GM18507 (cell line): ENCODE measurements at regions not wholly inside any gene's neighbourhood (a gene's known extent, or its start where the extent isn't known, plus 50 kb on each side); places are given as distances from the start of the nearest gene placed in this dataset.

Source experiments
- DNase-seq: peaks from one replicate; pipeline ENCODE4 v3.0.0; 2011; ENCODE audit warnings: low read depth; ENCODE audit not compliant: insufficient read length; ENCODE audit errors: extremely low spot score
- FAIRE-seq: peaks from 2 replicates; lab custom pipeline; 2011; peaks lifted over from hg19 to GRCh38; lab: Jason Lieb, UNC

- DNase-seq: no peak
- FAIRE-seq: no peak
Measured at GRCh38 chr12:4074129-4074528, 199.4 kb upstream of the CCND2 start.

- DNase-seq (no peak), FAIRE-seq (no peak)
Measured at GRCh38 chr12:4069670-4070010, 196.4 kb upstream of the PARP11 start.

- DNase-seq (no peak), FAIRE-seq (no peak)
Measured at GRCh38 chr12:4068981-4069669, 195.9 kb upstream of the PARP11 start.

GRCh38 chr12:4064008-4064407 is 190.8 kb upstream of the PARP11 start:
- no peak for DNase-seq
- no peak for FAIRE-seq

GRCh38 chr12:4059898-4060568 is 186.8 kb upstream of the PARP11 start:
- no peak for DNase-seq
- FAIRE-seq: no peak

- FAIRE-seq (no peak), DNase-seq (no peak)
Measured at GRCh38 chr12:4056910-4057845, 184.0 kb upstream of the PARP11 start.

GRCh38 chr12:4054630-4055029 is 181.4 kb upstream of the PARP11 start:
- DNase-seq (no peak), FAIRE-seq (no peak)

- FAIRE-seq (no peak), DNase-seq (no peak)
Measured at GRCh38 chr12:4052691-4053090, 179.5 kb upstream of the PARP11 start.

GRCh38 chr12:4051596-4051995 is 178.4 kb upstream of the PARP11 start:
- FAIRE-seq (no peak), DNase-seq (no peak)

GRCh38 chr12:4050340-4050739 is 177.1 kb upstream of the PARP11 start:
- FAIRE-seq (no peak), DNase-seq (no peak)

- DNase-seq (no peak), FAIRE-seq (no peak)
Measured at GRCh38 chr12:4049298-4050080, 176.3 kb upstream of the PARP11 start.

- no peak for DNase-seq
- FAIRE-seq: no peak
Measured at GRCh38 chr12:4047421-4047820, 174.2 kb upstream of the PARP11 start.

GRCh38 chr12:4046495-4046840 is 173.3 kb upstream of the PARP11 start:
- no peak for FAIRE-seq
- no peak for DNase-seq

- FAIRE-seq (no peak), DNase-seq (no peak)
Measured at GRCh38 chr12:4045786-4046494, 172.7 kb upstream of the PARP11 start.

GRCh38 chr12:4044736-4045730 is 171.8 kb upstream of the PARP11 start:
- no peak for FAIRE-seq
- DNase-seq: no peak

GRCh38 chr12:4044101-4044500 is 170.9 kb upstream of the PARP11 start:
- FAIRE-seq (no peak), DNase-seq (no peak)

GRCh38 chr12:4041187-4041885 is 168.1 kb upstream of the PARP11 start:
- FAIRE-seq: no peak
- DNase-seq: no peak

GRCh38 chr12:4039931-4040330 is 166.7 kb upstream of the PARP11 start:
- FAIRE-seq (no peak), DNase-seq (no peak)
